ENCODE measurements at regions not wholly inside any gene's neighbourhood (a gene's known extent, or its start where the extent isn't known, plus 50 kb on each side); places are given as distances from the start of the nearest gene placed in this dataset.

GRCh38 chr20:29687438-29687837 lies 1570.0 kb upstream of the DEFB115 start:
- Histone ChIP-seq H3K18ac (ENCODE audit: low read depth, low read length) (no peak overlapping the region), H3K4me3 (ENCODE audit: insufficient read depth, low read depth, low read length) (no peak overlapping the region), H4K8ac (ENCODE audit: low read depth in 2 of 2, low read length in 2 of 2) (no peak overlapping the region), H4K91ac (ENCODE audit: insufficient read depth, low read depth, low read length) (no peak overlapping the region), H3K23ac (ENCODE audit: low read depth, low read length) (no peak overlapping the region), H3K4me1 (ENCODE audit: control insufficient read depth, insufficient read depth, low read length) (no peaks in the 10 kb centered on the region), H2BK120ac (ENCODE audit: low read depth, low read length) (no peak overlapping the region), H3K9ac (ENCODE audit: low read depth, low read length) (no peak overlapping the region), H4K5ac (ENCODE audit: low read depth, low read length) (no peak overlapping the region), H3K9me3 (ENCODE audit: control insufficient read depth, insufficient read depth, low read length) (peaks cover 10% of the 10 kb centered on the region), H4K20me1 (ENCODE audit: insufficient read depth, low read length) (no peaks in the 10 kb centered on the region), H3K56ac (ENCODE audit: extremely low read depth, insufficient read depth, low read length) (no peak overlapping the region), H2BK5ac (ENCODE audit: low read depth, low read length, poor library complexity, severe bottlenecking) (no peak overlapping the region), H3K27ac (ENCODE audit: insufficient read depth, low read length) (no peak overlapping the region), H3K4ac (ENCODE audit: low read depth, low read length) (no peak overlapping the region), H3K36me3 (ENCODE audit: control insufficient read depth, insufficient read depth, low read length) (no peaks in the 10 kb centered on the region), H3K27me3 (ENCODE audit: control insufficient read depth, insufficient read depth, low read length) (no peaks in the 10 kb centered on the region), H2AK5ac (ENCODE audit: low read depth, low read length) (no peak overlapping the region), H3K9me1 (ENCODE audit: insufficient read depth, low read length) (no peaks in the 10 kb centered on the region), H2BK15ac (ENCODE audit: low read depth, low read length) (no peak overlapping the region), H2AFZ (replicated peaks; ENCODE audit: low read length, poor library complexity) (no peak overlapping the region), H2AK9ac (replicated peaks; ENCODE audit: low read depth, low read length, poor library complexity) (no peak overlapping the region), H2BK20ac (ENCODE audit: low read depth, low read length) (no peak overlapping the region), H3K4me2 (ENCODE audit: low read depth, low read length) (no peak overlapping the region), H3K14ac (replicated peaks; ENCODE audit: low read depth, low read length) (no peak overlapping the region), H3K79me1 (ENCODE audit: low read depth in 1 of 2, low read length in 2 of 2) (no peaks in the 10 kb centered on the region)
- CTCF ChIA-PET = no interaction called here
- intact Hi-C loops (cut with micrococcal nuclease) (no loop called here), dilution Hi-C loops (cut with HindIII; ENCODE audit: low sequenced_read_pairs, unreplicated experiment) (no loop called here), in situ Hi-C loops (cut with MboI; ENCODE audit: low sequenced_read_pairs) (no loop called here)
- POLR2A ChIA-PET (ENCODE audit: unreplicated experiment) = no interaction called here
- ATAC-seq (ENCODE audit: low read depth) (no peak), DNase-seq (no peak)
- BruUV-seq (replicated peaks) = no TSS peak
- no peak for TF ChIP-seq MAFK (IDR thresholded peaks at IDR 0.05; ENCODE audit: low read depth, low read length)
- TF ChIP-seq NFE2L2 (IDR thresholded peaks at IDR 0.05; ENCODE audit: low read depth, low read length) = no peak
- no peak for TF ChIP-seq CTCF (conservative IDR thresholded peaks at IDR 0.05; ENCODE audit: low read depth, low read length)
- no peak for TF ChIP-seq MXI1 (IDR thresholded peaks at IDR 0.05; ENCODE audit: borderline replicate concordance, low read depth, low read length)
- no peak for TF ChIP-seq RCOR1 (IDR thresholded peaks at IDR 0.05; ENCODE audit: insufficient replicate concordance, low read length)
- TF ChIP-seq POLR2A (IDR thresholded peaks at IDR 0.05; ENCODE audit: low read depth, low read length) = no peak
- TF ChIP-seq, protein P1, sequence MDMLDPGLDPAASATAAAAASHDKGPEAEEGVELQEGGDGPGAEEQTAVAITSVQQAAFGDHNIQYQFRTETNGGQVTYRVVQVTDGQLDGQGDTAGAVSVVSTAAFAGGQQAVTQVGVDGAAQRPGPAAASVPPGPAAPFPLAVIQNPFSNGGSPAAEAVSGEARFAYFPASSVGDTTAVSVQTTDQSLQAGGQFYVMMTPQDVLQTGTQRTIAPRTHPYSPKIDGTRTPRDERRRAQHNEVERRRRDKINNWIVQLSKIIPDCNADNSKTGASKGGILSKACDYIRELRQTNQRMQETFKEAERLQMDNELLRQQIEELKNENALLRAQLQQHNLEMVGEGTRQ (IDR thresholded peaks at IDR 0.05; ENCODE audit: low read depth, low read length) = no peak
- TF ChIP-seq CHD1 (IDR thresholded peaks at IDR 0.05; ENCODE audit: low read depth, low read length) = no peak
- no peak for TF ChIP-seq SMC3 (IDR thresholded peaks at IDR 0.05; ENCODE audit: low read depth, low read length)
- no peak for TF ChIP-seq RFX5 (IDR thresholded peaks at IDR 0.05; ENCODE audit: low read depth, low read length)
- TF ChIP-seq RAD21 (IDR thresholded peaks at IDR 0.05; ENCODE audit: low read length) = no peak
- TF ChIP-seq BHLHE40 (IDR thresholded peaks at IDR 0.05; ENCODE audit: low read depth, low read length) = no peak
- TF ChIP-seq CEBPB (IDR thresholded peaks at IDR 0.05; ENCODE audit: low read depth, low read length) = no peak
- 46% methylated on average over 2 of the region's 14 CpGs; no CpG with 5 or more reads in 1 of the 2 experiments for WGBS, 2 experiments (ENCODE audit: extremely low coverage in 2 of 2, insufficient read length in 1 of 2)

Measured in IMR-90 (cell line).